ENCODE measurements at regions not wholly inside any gene's neighbourhood (a gene's known extent, or its start where the extent isn't known, plus 50 kb on each side); places are given as distances from the start of the nearest gene placed in this dataset.

GRCh38 chr4:177638871-177639270 lies 196.6 kb upstream of the AGA start:
- TF ChIP-seq CTCF (IDR thresholded peaks at IDR 0.05) (no peak), POLR2AphosphoS5 (IDR thresholded peaks at IDR 0.05; ENCODE audit: insufficient read depth in 1 of 2, low read depth in 1 of 2) (no peak), POLR2A (IDR thresholded peaks at IDR 0.05) (no peak)

Measured in vagina (tissue), 2 donors.